ENCODE measurements at regions not wholly inside any gene's neighbourhood (a gene's known extent, or its start where the extent isn't known, plus 50 kb on each side); places are given as distances from the start of the nearest gene placed in this dataset.

DNA sequence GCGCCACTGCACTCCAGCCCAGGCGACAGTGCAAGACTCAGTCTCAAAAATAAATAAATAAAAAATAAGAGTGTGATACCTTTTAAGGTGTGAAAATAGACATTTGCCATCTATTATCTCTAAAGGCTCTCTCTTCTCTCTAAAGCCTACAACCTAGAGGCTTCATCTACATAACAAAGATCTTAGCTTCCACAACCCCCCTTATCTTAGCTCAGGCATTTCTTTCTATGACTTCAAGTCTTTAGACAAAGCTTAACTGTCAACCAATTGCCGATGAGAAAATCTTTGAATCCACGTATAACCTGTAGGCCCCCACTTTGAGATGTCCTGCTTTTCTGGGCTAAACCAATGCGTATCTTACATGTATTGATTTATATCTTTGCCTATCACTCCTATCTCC is 64.9 kb upstream of the ADAMTS19 start:
- DNase-seq (ENCODE audit: low read depth): no peak
- H3K4me3 ChIP-seq (ENCODE audit: low read length): no peak overlapping the region
- TF ChIP-seq, protein P1, sequence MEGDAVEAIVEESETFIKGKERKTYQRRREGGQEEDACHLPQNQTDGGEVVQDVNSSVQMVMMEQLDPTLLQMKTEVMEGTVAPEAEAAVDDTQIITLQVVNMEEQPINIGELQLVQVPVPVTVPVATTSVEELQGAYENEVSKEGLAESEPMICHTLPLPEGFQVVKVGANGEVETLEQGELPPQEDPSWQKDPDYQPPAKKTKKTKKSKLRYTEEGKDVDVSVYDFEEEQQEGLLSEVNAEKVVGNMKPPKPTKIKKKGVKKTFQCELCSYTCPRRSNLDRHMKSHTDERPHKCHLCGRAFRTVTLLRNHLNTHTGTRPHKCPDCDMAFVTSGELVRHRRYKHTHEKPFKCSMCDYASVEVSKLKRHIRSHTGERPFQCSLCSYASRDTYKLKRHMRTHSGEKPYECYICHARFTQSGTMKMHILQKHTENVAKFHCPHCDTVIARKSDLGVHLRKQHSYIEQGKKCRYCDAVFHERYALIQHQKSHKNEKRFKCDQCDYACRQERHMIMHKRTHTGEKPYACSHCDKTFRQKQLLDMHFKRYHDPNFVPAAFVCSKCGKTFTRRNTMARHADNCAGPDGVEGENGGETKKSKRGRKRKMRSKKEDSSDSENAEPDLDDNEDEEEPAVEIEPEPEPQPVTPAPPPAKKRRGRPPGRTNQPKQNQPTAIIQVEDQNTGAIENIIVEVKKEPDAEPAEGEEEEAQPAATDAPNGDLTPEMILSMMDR (IDR thresholded peaks at IDR 0.05; ENCODE audit: insufficient read depth, low read depth, low read length, missing control alignments): no peak

- H3K4me3 ChIP-seq (ENCODE audit: low read length): no peak overlapping the region
- TF ChIP-seq, protein P1 (IDR thresholded peaks at IDR 0.05; ENCODE audit: insufficient read depth, low read depth, low read length, missing control alignments): no peak
- DNase-seq (ENCODE audit: low read depth): no peak
These were observed 61.9 kb upstream of the ADAMTS19 start for GRCh38 chr5:129398026-129398678.

- DNase-seq (ENCODE audit: low read depth): no peak
These were observed 61.0 kb upstream of the ADAMTS19 start for GRCh38 chr5:129399069-129399468.

DNA sequence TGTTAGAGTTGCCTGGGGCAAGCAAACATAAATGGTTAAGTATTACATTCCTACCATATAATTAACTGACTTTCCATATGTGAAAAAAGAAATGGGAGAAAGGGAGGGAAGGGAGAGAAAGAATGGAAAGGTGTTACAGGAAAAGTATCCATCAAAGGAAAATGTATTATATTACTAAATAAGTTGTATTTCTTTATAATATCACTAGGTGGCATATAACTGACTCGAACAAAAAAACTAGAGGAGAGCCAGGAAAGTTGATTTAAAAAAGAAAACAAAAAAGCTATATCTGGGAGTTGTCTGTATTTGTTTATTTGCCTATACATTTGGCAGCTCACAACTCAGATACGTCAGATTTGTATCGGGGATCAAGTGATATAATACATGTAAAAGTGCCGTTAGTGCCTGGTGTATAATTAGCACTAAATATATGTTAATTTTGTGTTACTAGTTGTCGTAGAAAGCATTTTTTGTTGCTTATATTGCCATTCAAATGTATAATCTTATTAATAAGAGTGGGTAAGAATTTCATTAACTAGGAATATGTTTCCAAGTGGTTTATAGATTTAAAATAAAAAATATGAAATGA is 59.6 kb upstream of the ADAMTS19 start:
- H3K4me3 ChIP-seq (ENCODE audit: low read length): no peak overlapping the region
- peak; percentile 7 for DNase-seq (ENCODE audit: low read depth)
- TF ChIP-seq, protein P1 (IDR thresholded peaks at IDR 0.05; ENCODE audit: insufficient read depth, low read depth, low read length, missing control alignments): peak; percentile 18

More at GRCh38 chr5:129399069-129399468, 61.0 kb upstream of the ADAMTS19 start:
- no peak overlapping the region for H3K4me3 ChIP-seq (ENCODE audit: low read length)
- TF ChIP-seq, protein P1 (IDR thresholded peaks at IDR 0.05; ENCODE audit: insufficient read depth, low read depth, low read length, missing control alignments): no peak

DNA sequence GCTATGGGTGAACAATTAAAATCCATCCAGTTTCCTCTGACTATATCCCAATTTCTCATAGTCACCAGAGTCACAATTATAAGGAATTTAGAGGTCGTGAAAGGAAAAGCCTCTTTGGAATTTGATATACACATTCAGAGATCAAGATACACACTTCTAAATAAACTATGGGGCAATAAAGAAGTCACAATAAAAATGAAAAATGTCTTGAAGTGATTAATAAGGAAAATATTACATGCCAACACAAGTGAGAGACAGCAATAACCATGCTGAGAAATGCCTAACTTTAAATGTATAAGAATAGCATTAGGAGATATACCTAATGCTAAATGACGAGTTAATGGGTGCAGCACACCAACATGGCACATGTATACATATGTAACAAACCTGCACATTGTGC is 54.9 kb upstream of the ADAMTS19 start:
- no peak overlapping the region for H3K4me3 ChIP-seq (ENCODE audit: low read length)
- TF ChIP-seq, protein P1 (IDR thresholded peaks at IDR 0.05; ENCODE audit: insufficient read depth, low read depth, low read length, missing control alignments): no peak
- DNase-seq (ENCODE audit: low read depth): no peak

DNA sequence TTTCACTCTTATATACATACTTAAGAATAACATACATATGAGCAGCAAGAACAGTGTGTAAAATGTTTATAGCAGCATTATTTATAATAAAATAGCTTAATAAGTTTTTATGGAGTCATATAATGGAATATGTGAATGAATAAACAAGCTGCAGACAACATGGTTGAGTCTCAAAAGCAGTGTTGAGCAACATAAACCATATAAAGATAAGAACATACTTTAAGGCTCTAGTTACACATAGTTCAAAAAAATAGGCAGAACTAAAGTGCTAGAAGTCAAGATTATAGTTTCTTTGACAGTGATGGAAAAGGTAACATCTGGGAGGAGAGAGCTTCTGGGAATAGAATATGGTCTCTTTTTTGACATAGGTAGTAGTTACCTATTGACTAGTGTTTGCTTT is 53.7 kb upstream of the ADAMTS19 start:
- no peak overlapping the region for H3K4me3 ChIP-seq (ENCODE audit: low read length)
- TF ChIP-seq, protein P1 (IDR thresholded peaks at IDR 0.05; ENCODE audit: insufficient read depth, low read depth, low read length, missing control alignments): no peak
- DNase-seq (ENCODE audit: low read depth): no peak

All from epithelial cell of esophagus (primary cell).